K562 (cell line): ENCODE measurements at regions not wholly inside any gene's neighbourhood (a gene's known extent, or its start where the extent isn't known, plus 50 kb on each side); places are given as distances from the start of the nearest gene placed in this dataset.

Source experiments
- ATAC-seq: fragments of 200-7000 bp; cut with Tn5 transposase; 3 replicates; pipeline ENCODE4 v1.9.1; 2020; ENCODE audit warnings: moderate library complexity
- BruUV-seq: library from RNA; stranded (reverse); fragments of 400-500 nt; replicated peaks from 2 replicates; lab custom pipeline; 2021; lab: Mats Ljungman, UMichigan
- CTCF ChIA-PET: fragments of 300-600 bp; formaldehyde crosslinking; extraction: SDS; loops from one replicate; lab custom pipeline; 2021; ENCODE audit warnings: low intra/inter-chr PET ratio; lab: Yijun Ruan, JAX
- POLR2A ChIA-PET: fragments of 300-600, 350-650 bp; sonication (Branson Sonifier 250); formaldehyde crosslinking; extraction: SDS; loops from one replicate; lab custom pipeline; 2021; ENCODE audit warnings: antibody characterized with exemption, inconsistent platforms; lab: Yijun Ruan, JAX
- DNase-seq, 4 experiments: peaks; one replicate each; pipeline versions ENCODE4 v3.0.0 to v3.0.0-alpha.2; 2011 to 2018; ENCODE audit warnings: low spot score in 3 of 4, mixed read lengths in 3 of 4; ENCODE audit errors: extremely low read depth in 1 of 4
- FAIRE-seq: peaks from 2 replicates; lab custom pipeline; 2011; peaks lifted over from hg19 to GRCh38; lab: Jason Lieb, UNC
- H2AFZ ChIP-seq: 2 replicates; pipeline ENCODE4 v1.6.0; 2011; ENCODE audit warnings: low read depth, low read length, control low read depth, inconsistent platforms
- H3K27ac ChIP-seq: fragments of 200-600 bp; 3 replicates; pipeline ENCODE4 v1.8.0; 2011; ENCODE audit warnings: low read depth, mild to moderate bottlenecking, control low read depth, inconsistent platforms, low read length, moderate library complexity, mixed read lengths; ENCODE audit errors: extremely low read depth
- H3K27me3 ChIP-seq, 2 experiments: fragments of 300-600 bp in 1 of 2; 2 replicates in 1 of 2; 3 replicates in 1 of 2; pipeline versions ENCODE4 v1.6.0 to v1.8.0; 2011; ENCODE audit warnings: inconsistent platforms in 2 of 2, low read length in 2 of 2, mild to moderate bottlenecking in 1 of 2, mixed read lengths in 1 of 2, moderate library complexity in 1 of 2; ENCODE audit not compliant: control insufficient read depth in 2 of 2, insufficient read depth in 2 of 2
- H3K36me3 ChIP-seq: fragments of 300-600 bp; 3 replicates; pipeline ENCODE4 v1.8.0; 2011; ENCODE audit warnings: mild to moderate bottlenecking, low read length, inconsistent platforms; ENCODE audit not compliant: control insufficient read depth, insufficient read depth
- H3K4me1 ChIP-seq, 2 experiments: fragments of 200-600 bp in 1 of 2; replicated peaks in 1 of 2; 2 replicates in 1 of 2; 3 replicates in 1 of 2; pipeline versions ENCODE4 v1.5.1 to v1.8.0; 2011; ENCODE audit warnings: inconsistent platforms in 2 of 2, low read length in 2 of 2, mild to moderate bottlenecking in 1 of 2, mixed read lengths in 1 of 2, moderate library complexity in 1 of 2; ENCODE audit not compliant: control insufficient read depth in 2 of 2, insufficient read depth in 2 of 2
- H3K4me2 ChIP-seq: 2 replicates; pipeline ENCODE4 v1.6.1; 2011; ENCODE audit warnings: low read length, control low read depth, inconsistent platforms, mixed read lengths; ENCODE audit not compliant: insufficient read depth
- H3K4me3 ChIP-seq: fragments of 200-600 bp; sonication (generic), shearing (Covaris generic); 2 replicates; pipeline ENCODE4 v1.5.1; 2016; ENCODE audit warnings: control low read depth, inconsistent platforms
- H3K79me2 ChIP-seq: fragments of 200-600 bp; 3 replicates; pipeline ENCODE4 v1.8.0; 2011; ENCODE audit warnings: low read length, inconsistent platforms; ENCODE audit not compliant: control insufficient read depth, insufficient read depth
- H3K9ac ChIP-seq, 2 experiments: 2 replicates each; pipeline versions ENCODE4 v1.6.0 to v1.6.1; 2011; ENCODE audit warnings: low read depth in 2 of 2, low read length in 2 of 2, control low read depth in 1 of 2, inconsistent platforms in 1 of 2, mild to moderate bottlenecking in 1 of 2, mixed read lengths in 1 of 2; ENCODE audit not compliant: insufficient read depth in 1 of 2
- H3K9me1 ChIP-seq: one replicate; pipeline ENCODE4 v1.6.0; 2011; ENCODE audit warnings: inconsistent platforms, mild to moderate bottlenecking, low read length, moderate library complexity; ENCODE audit not compliant: control insufficient read depth, insufficient read depth
- H3K9me3 ChIP-seq: replicated peaks from 2 replicates; pipeline ENCODE4 v1.5.1; 2011; ENCODE audit warnings: low read depth, low read length, inconsistent platforms; ENCODE audit not compliant: control insufficient read depth, insufficient read depth
- H4K20me1 ChIP-seq: replicated peaks from 2 replicates; pipeline ENCODE4 v1.6.1; 2011; ENCODE audit warnings: low read length, inconsistent platforms, mixed read lengths; ENCODE audit not compliant: control insufficient read depth, insufficient read depth
- EWSR1 ChIP-seq: fragments of 450-650 bp; IDR thresholded peaks from 2 replicates; pipeline ENCODE4 v1.6.1; 2018; ENCODE audit warnings: borderline replicate concordance, mild to moderate bottlenecking, low read depth, moderate library complexity; ENCODE audit not compliant: partially characterized antibody
- HNRNPL ChIP-seq: fragments of 200-400 bp; formaldehyde crosslinking; IDR thresholded peaks from 2 replicates; pipeline ENCODE4 v1.6.1; 2017; ENCODE audit warnings: low read depth, mild to moderate bottlenecking, low read length
- KDM4B ChIP-seq, 2 experiments: fragments of 450-650 bp in 1 of 2; sonication (generic) in 1 of 2; IDR thresholded peaks; 2 replicates each; pipeline ENCODE4 v1.6.1; 2016 to 2017; ENCODE audit warnings: borderline replicate concordance in 2 of 2, antibody characterized with exemption in 1 of 2, low read depth in 1 of 2, mild to moderate bottlenecking in 1 of 2
- NFRKB ChIP-seq: fragments of 450-650 bp; IDR thresholded peaks from 2 replicates; pipeline ENCODE4 v1.6.1; 2016; ENCODE audit warnings: low read depth
- TBP ChIP-seq: optimal IDR thresholded peaks from 2 replicates; pipeline ENCODE3; 2011; ENCODE audit warnings: low read depth, low read length, improper control_type of control experiment
- ZBTB17 ChIP-seq: fragments of 450-650 bp; formaldehyde crosslinking; IDR thresholded peaks from 2 replicates; pipeline ENCODE4 v1.4.0; 2020; ENCODE audit warnings: mild to moderate bottlenecking
- ZNF121 ChIP-seq: sonication (generic); formaldehyde crosslinking; conservative IDR thresholded peaks from 2 replicates; pipeline ENCODE4 v1.8.0; 2022; ENCODE audit warnings: missing genetic modification reagents
- WGBS: fragments of 100-300 bp; shearing (Covaris generic); methylation state at CpG from one replicate; pipeline ENCODE4 v1.1.6; 2016; ENCODE audit warnings: low coverage, mixed read lengths; ENCODE audit not compliant: insufficient coverage; ENCODE audit errors: missing lambda C conversion rate; 5-methylcytosine and 5-hydroxymethylcytosine counted together
- in situ Hi-C: fragments of 300-500 bp; cut with MboI; formaldehyde crosslinking; loops from 4 replicates; pipeline ENCODE4 v1.15.0; 2018; ENCODE audit warnings: inconsistent platforms, mixed read lengths
- intact Hi-C: fragments of 100-400 bp; cut with micrococcal nuclease; formaldehyde crosslinking; loops from 2 replicates; pipeline ENCODE4 v1.14.2; 2022
- TF ChIP-seq, protein P1 (sequence below): fragments of 450-650 bp; IDR thresholded peaks from 2 replicates; pipeline ENCODE4 v1.6.1; 2017; ENCODE audit warnings: antibody characterized with exemption, mild to moderate bottlenecking
- TF ChIP-seq, protein P2 (sequence below): sonication (generic); formaldehyde crosslinking; IDR thresholded peaks from 2 replicates; pipeline ENCODE4 v1.8.1; 2022; ENCODE audit warnings: missing genetic modification reagents
- TF ChIP-seq, protein P3 (sequence below): fragments of 250-450 bp; sonication (Bioruptor Pico); IDR thresholded peaks from 2 replicates; pipeline ENCODE4 v1.5.0; 2021; ENCODE audit warnings: mild to moderate bottlenecking, borderline replicate concordance
- TF ChIP-seq, protein P4 (sequence below): fragments of 450-650 bp; IDR thresholded peaks from 2 replicates; pipeline ENCODE4 v1.6.1; 2017; ENCODE audit warnings: mild to moderate bottlenecking, moderate library complexity
- TF ChIP-seq, protein P5 (sequence below): fragments of 450-650 bp; formaldehyde crosslinking; IDR thresholded peaks from 2 replicates; pipeline ENCODE4 v1.4.0; 2020; ENCODE audit warnings: mild to moderate bottlenecking, mixed read lengths

DNA sequence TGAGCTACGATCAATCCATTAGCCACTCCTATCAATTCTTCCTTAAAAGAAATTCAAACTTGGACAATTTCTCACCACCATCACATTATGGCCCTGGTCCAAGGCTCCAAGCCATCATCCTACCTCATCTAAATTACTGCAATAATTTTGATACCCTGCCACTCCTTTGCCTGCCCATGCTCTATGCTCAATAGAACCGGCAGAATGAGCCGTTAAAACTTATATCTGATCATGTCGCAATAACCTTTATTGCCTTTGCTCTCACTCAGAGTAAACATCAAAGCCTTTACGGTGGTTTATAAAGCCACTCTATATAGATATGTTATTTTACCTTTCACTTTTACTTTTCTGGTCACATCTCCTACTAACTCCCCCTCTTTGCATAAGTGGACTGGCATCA, 2392.1 kb upstream of the RAG2 start:
- Histone ChIP-seq H4K20me1 (no peaks in the 10 kb centered on the region), H3K4me2 (no peak overlapping the region), H3K27ac (no peak overlapping the region), H3K79me2 (no peaks in the 10 kb centered on the region), H3K9ac (no peak overlapping the region), H3K9me1 (no peaks in the 10 kb centered on the region), H3K4me3 (no peak overlapping the region), H3K27me3 (no peaks in the 10 kb centered on the region), H3K36me3 (no peaks in the 10 kb centered on the region), H3K9me3 (no peaks in the 10 kb centered on the region), H2AFZ (no peak overlapping the region), H3K4me1 (no peaks in the 10 kb centered on the region)
- CTCF ChIA-PET = no interaction called here
- no peak for FAIRE-seq
- BruUV-seq = no TSS peak
- WGBS = 0% methylated on average over 5 of the region's 5 CpGs
- intact Hi-C loops = no loop called here
- POLR2A ChIA-PET = no interaction called here
- in situ Hi-C loops = no loop called here
- DNase-seq = no peak
- ATAC-seq = no peak
- TF ChIP-seq, protein P1, sequence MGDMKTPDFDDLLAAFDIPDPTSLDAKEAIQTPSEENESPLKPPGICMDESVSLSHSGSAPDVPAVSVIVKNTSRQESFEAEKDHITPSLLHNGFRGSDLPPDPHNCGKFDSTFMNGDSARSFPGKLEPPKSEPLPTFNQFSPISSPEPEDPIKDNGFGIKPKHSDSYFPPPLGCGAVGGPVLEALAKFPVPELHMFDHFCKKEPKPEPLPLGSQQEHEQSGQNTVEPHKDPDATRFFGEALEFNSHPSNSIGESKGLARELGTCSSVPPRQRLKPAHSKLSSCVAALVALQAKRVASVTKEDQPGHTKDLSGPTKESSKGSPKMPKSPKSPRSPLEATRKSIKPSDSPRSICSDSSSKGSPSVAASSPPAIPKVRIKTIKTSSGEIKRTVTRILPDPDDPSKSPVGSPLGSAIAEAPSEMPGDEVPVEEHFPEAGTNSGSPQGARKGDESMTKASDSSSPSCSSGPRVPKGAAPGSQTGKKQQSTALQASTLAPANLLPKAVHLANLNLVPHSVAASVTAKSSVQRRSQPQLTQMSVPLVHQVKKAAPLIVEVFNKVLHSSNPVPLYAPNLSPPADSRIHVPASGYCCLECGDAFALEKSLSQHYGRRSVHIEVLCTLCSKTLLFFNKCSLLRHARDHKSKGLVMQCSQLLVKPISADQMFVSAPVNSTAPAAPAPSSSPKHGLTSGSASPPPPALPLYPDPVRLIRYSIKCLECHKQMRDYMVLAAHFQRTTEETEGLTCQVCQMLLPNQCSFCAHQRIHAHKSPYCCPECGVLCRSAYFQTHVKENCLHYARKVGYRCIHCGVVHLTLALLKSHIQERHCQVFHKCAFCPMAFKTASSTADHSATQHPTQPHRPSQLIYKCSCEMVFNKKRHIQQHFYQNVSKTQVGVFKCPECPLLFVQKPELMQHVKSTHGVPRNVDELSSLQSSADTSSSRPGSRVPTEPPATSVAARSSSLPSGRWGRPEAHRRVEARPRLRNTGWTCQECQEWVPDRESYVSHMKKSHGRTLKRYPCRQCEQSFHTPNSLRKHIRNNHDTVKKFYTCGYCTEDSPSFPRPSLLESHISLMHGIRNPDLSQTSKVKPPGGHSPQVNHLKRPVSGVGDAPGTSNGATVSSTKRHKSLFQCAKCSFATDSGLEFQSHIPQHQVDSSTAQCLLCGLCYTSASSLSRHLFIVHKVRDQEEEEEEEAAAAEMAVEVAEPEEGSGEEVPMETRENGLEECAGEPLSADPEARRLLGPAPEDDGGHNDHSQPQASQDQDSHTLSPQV = no peak
- TF ChIP-seq ZBTB17 (CRISPR knock-in tag) = no peak
- no peak for TF ChIP-seq NFRKB
- TF ChIP-seq, protein P2, sequence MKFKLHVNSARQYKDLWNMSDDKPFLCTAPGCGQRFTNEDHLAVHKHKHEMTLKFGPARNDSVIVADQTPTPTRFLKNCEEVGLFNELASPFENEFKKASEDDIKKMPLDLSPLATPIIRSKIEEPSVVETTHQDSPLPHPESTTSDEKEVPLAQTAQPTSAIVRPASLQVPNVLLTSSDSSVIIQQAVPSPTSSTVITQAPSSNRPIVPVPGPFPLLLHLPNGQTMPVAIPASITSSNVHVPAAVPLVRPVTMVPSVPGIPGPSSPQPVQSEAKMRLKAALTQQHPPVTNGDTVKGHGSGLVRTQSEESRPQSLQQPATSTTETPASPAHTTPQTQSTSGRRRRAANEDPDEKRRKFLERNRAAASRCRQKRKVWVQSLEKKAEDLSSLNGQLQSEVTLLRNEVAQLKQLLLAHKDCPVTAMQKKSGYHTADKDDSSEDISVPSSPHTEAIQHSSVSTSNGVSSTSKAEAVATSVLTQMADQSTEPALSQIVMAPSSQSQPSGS = no peak
- no peak for TF ChIP-seq HNRNPL
- TF ChIP-seq KDM4B (IDR thresholded peaks at IDR 0.05; ENCODE audit: borderline replicate concordance in 2 of 2, low read depth in 1 of 2) = no peak
- TF ChIP-seq, protein P3, sequence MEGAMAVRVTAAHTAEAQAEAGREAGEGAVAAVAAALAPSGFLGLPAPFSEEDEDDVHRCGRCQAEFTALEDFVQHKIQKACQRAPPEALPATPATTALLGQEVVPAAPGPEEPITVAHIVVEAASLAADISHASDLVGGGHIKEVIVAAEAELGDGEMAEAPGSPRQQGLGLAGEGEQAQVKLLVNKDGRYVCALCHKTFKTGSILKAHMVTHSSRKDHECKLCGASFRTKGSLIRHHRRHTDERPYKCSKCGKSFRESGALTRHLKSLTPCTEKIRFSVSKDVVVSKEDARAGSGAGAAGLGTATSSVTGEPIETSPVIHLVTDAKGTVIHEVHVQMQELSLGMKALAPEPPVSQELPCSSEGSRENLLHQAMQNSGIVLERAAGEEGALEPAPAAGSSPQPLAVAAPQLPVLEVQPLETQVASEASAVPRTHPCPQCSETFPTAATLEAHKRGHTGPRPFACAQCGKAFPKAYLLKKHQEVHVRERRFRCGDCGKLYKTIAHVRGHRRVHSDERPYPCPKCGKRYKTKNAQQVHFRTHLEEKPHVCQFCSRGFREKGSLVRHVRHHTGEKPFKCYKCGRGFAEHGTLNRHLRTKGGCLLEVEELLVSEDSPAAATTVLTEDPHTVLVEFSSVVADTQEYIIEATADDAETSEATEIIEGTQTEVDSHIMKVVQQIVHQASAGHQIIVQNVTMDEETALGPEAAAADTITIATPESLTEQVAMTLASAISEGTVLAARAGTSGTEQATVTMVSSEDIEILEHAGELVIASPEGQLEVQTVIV (CRISPR knock-in tag) = no peak
- no peak for TF ChIP-seq TBP
- no peak for TF ChIP-seq EWSR1
- TF ChIP-seq, protein P4, sequence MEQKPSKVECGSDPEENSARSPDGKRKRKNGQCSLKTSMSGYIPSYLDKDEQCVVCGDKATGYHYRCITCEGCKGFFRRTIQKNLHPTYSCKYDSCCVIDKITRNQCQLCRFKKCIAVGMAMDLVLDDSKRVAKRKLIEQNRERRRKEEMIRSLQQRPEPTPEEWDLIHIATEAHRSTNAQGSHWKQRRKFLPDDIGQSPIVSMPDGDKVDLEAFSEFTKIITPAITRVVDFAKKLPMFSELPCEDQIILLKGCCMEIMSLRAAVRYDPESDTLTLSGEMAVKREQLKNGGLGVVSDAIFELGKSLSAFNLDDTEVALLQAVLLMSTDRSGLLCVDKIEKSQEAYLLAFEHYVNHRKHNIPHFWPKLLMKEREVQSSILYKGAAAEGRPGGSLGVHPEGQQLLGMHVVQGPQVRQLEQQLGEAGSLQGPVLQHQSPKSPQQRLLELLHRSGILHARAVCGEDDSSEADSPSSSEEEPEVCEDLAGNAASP = no peak
- TF ChIP-seq ZNF121 = no peak
- TF ChIP-seq, protein P5, sequence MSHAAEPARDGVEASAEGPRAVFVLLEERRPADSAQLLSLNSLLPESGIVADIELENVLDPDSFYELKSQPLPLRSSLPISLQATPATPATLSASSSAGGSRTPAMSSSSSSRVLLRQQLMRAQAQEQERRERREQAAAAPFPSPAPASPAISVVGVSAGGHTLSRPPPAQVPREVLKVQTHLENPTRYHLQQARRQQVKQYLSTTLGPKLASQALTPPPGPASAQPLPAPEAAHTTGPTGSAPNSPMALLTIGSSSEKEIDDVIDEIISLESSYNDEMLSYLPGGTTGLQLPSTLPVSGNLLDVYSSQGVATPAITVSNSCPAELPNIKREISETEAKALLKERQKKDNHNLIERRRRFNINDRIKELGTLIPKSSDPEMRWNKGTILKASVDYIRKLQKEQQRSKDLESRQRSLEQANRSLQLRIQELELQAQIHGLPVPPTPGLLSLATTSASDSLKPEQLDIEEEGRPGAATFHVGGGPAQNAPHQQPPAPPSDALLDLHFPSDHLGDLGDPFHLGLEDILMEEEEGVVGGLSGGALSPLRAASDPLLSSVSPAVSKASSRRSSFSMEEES (CRISPR knock-in tag) = no peak
